GM12872 (cell line): ENCODE measurements at regions not wholly inside any gene's neighbourhood (a gene's known extent, or its start where the extent isn't known, plus 50 kb on each side); places are given as distances from the start of the nearest gene placed in this dataset.

Source experiments
- TF ChIP-seq, protein P1 (sequence below): IDR thresholded peaks from 3 replicates; pipeline ENCODE4 v1.5.1; 2011; ENCODE audit warnings: low read depth, mild to moderate bottlenecking, low read length, moderate library complexity; ENCODE audit not compliant: insufficient read depth

DNA sequence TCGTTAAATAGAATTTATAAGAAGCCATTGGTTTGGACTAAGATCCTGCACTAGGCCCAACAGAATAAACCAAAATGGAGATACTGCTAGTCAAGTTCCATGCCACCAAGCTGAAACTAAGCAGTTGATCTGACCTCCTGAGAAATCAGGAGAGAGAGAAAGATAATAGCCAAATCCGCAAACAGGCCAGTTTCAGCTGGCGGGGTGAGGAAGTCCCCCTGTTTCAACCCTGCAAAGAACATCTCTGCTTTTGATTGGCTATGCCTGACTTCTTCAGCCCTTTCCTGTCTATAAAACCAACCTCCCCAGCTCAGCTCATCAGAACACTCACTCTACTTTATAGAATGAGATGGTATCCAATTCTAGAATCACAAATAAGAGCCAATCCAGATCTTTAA lies 543.3 kb upstream of the ID2 start:
- TF ChIP-seq, protein P1, sequence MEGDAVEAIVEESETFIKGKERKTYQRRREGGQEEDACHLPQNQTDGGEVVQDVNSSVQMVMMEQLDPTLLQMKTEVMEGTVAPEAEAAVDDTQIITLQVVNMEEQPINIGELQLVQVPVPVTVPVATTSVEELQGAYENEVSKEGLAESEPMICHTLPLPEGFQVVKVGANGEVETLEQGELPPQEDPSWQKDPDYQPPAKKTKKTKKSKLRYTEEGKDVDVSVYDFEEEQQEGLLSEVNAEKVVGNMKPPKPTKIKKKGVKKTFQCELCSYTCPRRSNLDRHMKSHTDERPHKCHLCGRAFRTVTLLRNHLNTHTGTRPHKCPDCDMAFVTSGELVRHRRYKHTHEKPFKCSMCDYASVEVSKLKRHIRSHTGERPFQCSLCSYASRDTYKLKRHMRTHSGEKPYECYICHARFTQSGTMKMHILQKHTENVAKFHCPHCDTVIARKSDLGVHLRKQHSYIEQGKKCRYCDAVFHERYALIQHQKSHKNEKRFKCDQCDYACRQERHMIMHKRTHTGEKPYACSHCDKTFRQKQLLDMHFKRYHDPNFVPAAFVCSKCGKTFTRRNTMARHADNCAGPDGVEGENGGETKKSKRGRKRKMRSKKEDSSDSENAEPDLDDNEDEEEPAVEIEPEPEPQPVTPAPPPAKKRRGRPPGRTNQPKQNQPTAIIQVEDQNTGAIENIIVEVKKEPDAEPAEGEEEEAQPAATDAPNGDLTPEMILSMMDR, result no peak

DNA sequence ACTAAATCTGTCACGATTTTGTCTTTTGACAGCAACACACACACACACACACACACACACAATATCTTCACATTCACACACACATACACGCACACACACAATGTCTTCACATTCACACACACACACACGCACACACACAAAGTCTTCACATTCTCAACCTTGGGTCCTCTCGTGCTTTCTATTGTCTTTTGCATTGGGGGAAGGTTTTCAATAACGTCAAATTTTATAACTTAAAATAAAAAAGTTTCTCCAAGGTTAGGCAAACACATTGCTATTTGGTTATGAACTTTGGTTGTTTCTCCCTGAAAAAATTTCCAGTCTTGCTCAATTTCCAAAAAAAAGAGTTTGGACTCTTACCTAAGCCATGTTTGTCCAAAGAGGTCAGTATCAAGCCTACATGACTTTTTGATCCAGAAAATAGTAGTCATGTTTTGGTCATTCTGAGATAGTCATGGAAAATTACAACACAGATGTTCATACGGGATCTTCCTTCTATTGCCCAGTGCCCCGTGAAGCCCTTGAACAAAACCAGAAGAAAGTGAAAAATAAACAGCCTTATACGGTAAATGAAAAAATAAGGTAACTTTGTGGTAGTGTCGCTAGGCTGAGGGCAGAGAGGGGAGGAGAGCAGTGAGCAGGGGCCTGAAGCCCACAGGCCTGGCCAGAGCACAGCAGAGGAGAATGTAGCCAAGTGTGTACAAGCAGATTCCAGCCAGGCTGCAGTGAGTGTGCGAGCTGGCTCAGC lies 542.8 kb upstream of the ID2 start:
- TF ChIP-seq, protein P1, result no peak

DNA sequence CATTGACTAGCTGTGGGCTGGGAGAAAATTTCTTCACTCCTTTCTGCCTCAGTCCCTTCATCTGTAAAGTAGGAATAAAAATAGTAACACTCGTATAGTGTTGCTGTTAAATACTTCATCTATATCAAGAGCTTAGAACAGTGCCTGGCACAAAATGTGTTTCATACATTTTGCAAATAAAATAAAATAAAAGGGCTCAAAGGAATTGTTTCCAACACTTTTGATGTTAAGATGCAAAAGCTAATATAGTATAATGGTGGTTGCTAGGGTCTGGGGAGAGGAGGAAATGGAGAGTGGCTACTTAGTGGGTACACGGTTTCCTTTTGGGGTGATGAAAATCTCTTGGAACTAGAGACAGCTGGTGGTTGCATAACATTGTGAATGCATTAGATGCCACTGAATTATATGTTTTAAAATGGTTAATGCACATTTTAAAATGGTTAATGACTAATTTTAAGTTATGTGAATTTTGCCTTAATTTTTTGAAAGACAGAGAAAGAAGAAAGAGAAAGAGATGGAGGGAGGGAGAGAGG lies 542.1 kb upstream of the ID2 start:
- TF ChIP-seq, protein P1, result no peak

DNA sequence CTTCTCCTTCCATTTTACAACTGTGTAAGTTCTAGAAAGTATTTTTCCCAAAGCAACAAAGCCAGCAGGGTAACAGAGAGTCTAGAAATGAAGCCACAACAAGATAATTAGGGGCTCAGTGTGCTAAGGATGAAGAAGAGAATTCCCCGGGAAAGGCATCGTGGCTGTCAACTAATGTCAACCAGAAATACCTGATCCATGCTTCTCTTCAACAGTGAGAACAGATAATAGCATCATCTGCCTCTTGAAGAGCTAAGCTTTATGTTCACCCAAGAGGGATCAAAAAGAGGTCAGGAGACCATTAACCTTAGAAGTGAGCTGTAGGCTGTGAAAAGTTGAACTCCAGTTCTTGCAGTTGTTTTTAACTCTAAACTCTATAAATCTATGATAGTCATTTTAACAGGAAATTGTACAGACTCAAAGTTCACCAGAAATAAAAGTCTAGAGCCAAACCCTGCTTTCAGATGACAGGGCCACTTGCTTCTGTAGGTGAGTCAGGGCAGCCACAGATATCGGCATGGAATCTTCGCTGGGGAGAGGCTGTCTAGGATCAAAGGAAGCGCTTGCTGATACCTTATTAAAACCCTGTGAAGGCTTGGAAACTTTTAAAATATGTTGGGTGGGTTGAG lies 540.7 kb upstream of the ID2 start:
- TF ChIP-seq, protein P1, result no peak

DNA sequence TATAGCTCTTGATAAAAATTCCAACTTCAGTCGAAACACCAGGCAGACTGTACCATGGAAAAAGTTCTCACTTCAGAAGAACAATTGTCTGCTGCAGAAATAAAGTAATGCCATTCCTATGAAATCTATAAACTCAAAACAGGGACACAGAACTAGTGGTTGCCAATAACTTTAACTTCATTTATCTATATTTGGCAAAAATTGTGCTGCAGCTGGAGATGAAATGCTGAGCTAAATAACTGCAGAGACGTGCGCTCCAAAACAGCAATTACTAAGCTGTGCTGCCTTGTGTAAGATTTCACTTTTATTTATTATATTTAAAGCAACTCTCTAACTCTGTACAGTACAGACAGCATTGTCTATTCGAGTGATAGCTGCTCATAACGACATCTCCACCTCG lies 540.1 kb upstream of the ID2 start:
- TF ChIP-seq, protein P1, result no peak

DNA sequence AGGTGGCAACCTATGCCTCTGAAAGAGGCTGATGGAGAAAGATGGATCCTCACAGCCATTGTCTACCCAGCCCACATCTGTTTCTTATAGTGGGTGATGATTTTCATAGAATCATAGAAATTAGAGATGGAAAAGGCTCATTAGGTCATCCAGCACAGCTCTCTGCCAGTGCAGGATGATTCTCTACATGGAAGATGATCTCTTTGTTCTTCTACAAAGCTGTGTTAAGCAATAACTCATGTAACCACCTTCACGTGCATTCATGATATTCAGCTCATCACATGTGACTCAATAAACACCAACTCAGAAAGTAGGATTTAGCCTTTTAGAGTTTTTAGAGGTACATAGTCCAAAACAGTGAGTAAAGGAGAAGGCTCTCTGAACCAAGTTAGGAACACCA lies 539.4 kb upstream of the ID2 start:
- TF ChIP-seq, protein P1, result no peak

DNA sequence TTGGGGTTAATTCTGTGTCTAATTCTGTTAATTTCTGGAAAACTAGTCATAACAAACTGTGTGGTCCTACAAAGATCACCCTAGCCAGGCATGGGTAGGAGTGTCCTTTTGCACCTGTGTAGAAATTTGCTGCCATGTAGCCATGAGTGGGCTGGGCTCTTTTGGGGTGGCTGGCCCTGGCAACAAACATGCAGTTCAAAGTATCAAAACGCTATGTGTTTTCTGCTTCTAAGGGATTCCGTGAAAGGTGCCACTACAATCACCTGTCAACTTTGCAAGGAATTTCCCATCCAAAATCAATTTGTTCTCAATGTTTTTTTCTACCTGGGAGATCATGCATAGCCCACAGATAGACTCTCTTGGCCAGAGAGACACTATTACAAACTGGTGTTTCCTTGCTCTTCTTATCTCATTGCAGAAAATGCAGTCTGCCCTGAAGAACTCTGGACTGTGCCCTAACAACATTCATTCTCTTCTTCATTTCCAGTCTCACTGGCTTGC lies 537.7 kb upstream of the ID2 start:
- TF ChIP-seq, protein P1, result no peak
